Skeletal muscle satellite cell (primary cell): ENCODE measurements at regions not wholly inside any gene's neighbourhood (a gene's known extent, or its start where the extent isn't known, plus 50 kb on each side); places are given as distances from the start of the nearest gene placed in this dataset.
A peak's percentile ranks its signal among the peaks of the same experiment; 100 is the strongest.
"Not testable (repeated sequence)": the region's sequence is repeated elsewhere in the genome, so short reads cannot be mapped to it uniquely, and the experiment has no call there.

Experiments
- H3K27me3 ChIP-seq: 2 replicates; pipeline ENCODE4 v1.7.0; 2013; ENCODE audit warnings: low read length; ENCODE audit not compliant: control insufficient read depth, insufficient read depth
- H3K36me3 ChIP-seq: 2 replicates; pipeline ENCODE4 v1.7.0; 2013; ENCODE audit warnings: mild to moderate bottlenecking, control low read depth, low read length; ENCODE audit not compliant: insufficient read depth
- H3K4me1 ChIP-seq: 2 replicates; pipeline ENCODE4 v1.7.0; 2013; ENCODE audit warnings: low read length; ENCODE audit not compliant: control insufficient read depth, insufficient read depth
- H3K4me2 ChIP-seq: 2 replicates; pipeline ENCODE4 v1.7.0; 2013; ENCODE audit warnings: mild to moderate bottlenecking, low read length
- H3K4me3 ChIP-seq: 2 replicates; pipeline ENCODE4 v1.7.0; 2013; ENCODE audit warnings: low read length
- H3K9ac ChIP-seq: 2 replicates; pipeline ENCODE4 v1.7.0; 2013; ENCODE audit warnings: mild to moderate bottlenecking, low read depth, low read length, moderate library complexity
- H3K9me3 ChIP-seq: replicated peaks from 2 replicates; pipeline ENCODE4 v1.7.0; 2013; ENCODE audit warnings: mild to moderate bottlenecking, control low read depth, low read length

- H3K4me3 ChIP-seq = no peak overlapping the region
- no peaks in the 10 kb centered on the region for H3K9me3 ChIP-seq
- H3K9ac ChIP-seq = no peak overlapping the region
- no peaks in the 10 kb centered on the region for H3K27me3 ChIP-seq
- H3K36me3 ChIP-seq = no peaks in the 10 kb centered on the region
- H3K4me2 ChIP-seq = no peak overlapping the region
- peaks cover 7% of the 10 kb centered on the region for H3K4me1 ChIP-seq
These were observed 283.2 kb upstream of the POU5F2 start for GRCh38 chr5:94024620-94025019.

GRCh38 chr5:94024101-94024500, 282.7 kb upstream of the POU5F2 start:
- Histone ChIP-seq H3K4me2 (no peak overlapping the region), H3K9ac (no peak overlapping the region), H3K4me1 (peaks cover 7% of the 10 kb centered on the region), H3K36me3 (no peaks in the 10 kb centered on the region), H3K9me3 (no peaks in the 10 kb centered on the region), H3K27me3 (no peaks in the 10 kb centered on the region), H3K4me3 (no peak overlapping the region)

- H3K9ac ChIP-seq = no peak overlapping the region
These were observed 279.8 kb upstream of the POU5F2 start for GRCh38 chr5:94021246-94021645.

GRCh38 chr5:94017579-94017978, 276.2 kb upstream of the POU5F2 start:
- Histone ChIP-seq H3K9ac (no peak overlapping the region), H3K27me3 (no peaks in the 10 kb centered on the region), H3K36me3 (peaks cover 3% of the 10 kb centered on the region), H3K4me3 (no peak overlapping the region), H3K4me1 (peaks cover 7% of the 10 kb centered on the region), H3K4me2 (no peak overlapping the region), H3K9me3 (no peaks in the 10 kb centered on the region)

More at GRCh38 chr5:94021246-94021645, 279.8 kb upstream of the POU5F2 start:
- H3K9me3 ChIP-seq = no peaks in the 10 kb centered on the region
- no peaks in the 10 kb centered on the region for H3K27me3 ChIP-seq
- H3K36me3 ChIP-seq = peaks cover 3% of the 10 kb centered on the region
- H3K4me1 ChIP-seq = peaks cover 7% of the 10 kb centered on the region
- H3K4me2 ChIP-seq = no peak overlapping the region
- no peak overlapping the region for H3K4me3 ChIP-seq

GRCh38 chr5:94010814-94011213, 269.4 kb upstream of the POU5F2 start:
- H3K4me2 ChIP-seq = no peak overlapping the region
- H3K27me3 ChIP-seq = no peaks in the 10 kb centered on the region
- no peaks in the 10 kb centered on the region for H3K36me3 ChIP-seq
- no peak overlapping the region for H3K4me3 ChIP-seq
- H3K4me1 ChIP-seq = no peaks in the 10 kb centered on the region
- no peaks in the 10 kb centered on the region for H3K9me3 ChIP-seq
- H3K9ac ChIP-seq = no peak overlapping the region

GRCh38 chr5:94009161-94009560, 267.8 kb upstream of the POU5F2 start:
- Histone ChIP-seq H3K9ac (no peak overlapping the region), H3K9me3 (no peaks in the 10 kb centered on the region), H3K4me2 (no peak overlapping the region), H3K4me1 (no peaks in the 10 kb centered on the region), H3K4me3 (no peak overlapping the region), H3K36me3 (no peaks in the 10 kb centered on the region), H3K27me3 (no peaks in the 10 kb centered on the region)

- H3K4me1 ChIP-seq = peaks cover 8% of the 10 kb centered on the region
- no peaks in the 10 kb centered on the region for H3K9me3 ChIP-seq
- H3K4me3 ChIP-seq = no peak overlapping the region
- H3K4me2 ChIP-seq = no peak overlapping the region
- no peaks in the 10 kb centered on the region for H3K36me3 ChIP-seq
- H3K27me3 ChIP-seq = no peaks in the 10 kb centered on the region
- no peak overlapping the region for H3K9ac ChIP-seq
These were observed 257.6 kb upstream of the POU5F2 start for GRCh38 chr5:93998951-93999455.

- Histone ChIP-seq H3K9ac (no peak overlapping the region), H3K36me3 (no peaks in the 10 kb centered on the region), H3K4me1 (peaks cover 8% of the 10 kb centered on the region), H3K27me3 (no peaks in the 10 kb centered on the region), H3K9me3 (no peaks in the 10 kb centered on the region), H3K4me2 (no peak overlapping the region), H3K4me3 (no peak overlapping the region)
These were observed 256.2 kb upstream of the POU5F2 start for GRCh38 chr5:93997562-93997961.

GRCh38 chr5:93995126-93995621, 253.8 kb upstream of the POU5F2 start:
- Histone ChIP-seq H3K4me3 (no peak overlapping the region), H3K9me3 (no peaks in the 10 kb centered on the region), H3K36me3 (no peaks in the 10 kb centered on the region), H3K4me1 (peaks cover 8% of the 10 kb centered on the region), H3K27me3 (no peaks in the 10 kb centered on the region), H3K9ac (no peak overlapping the region), H3K4me2 (peak overlapping the region; percentile 19)

GRCh38 chr5:93993161-93993560, 251.8 kb upstream of the POU5F2 start:
- no peak overlapping the region for H3K9ac ChIP-seq
- no peaks in the 10 kb centered on the region for H3K36me3 ChIP-seq
- H3K4me2 ChIP-seq = no peak overlapping the region
- no peaks in the 10 kb centered on the region for H3K9me3 ChIP-seq
- H3K4me3 ChIP-seq = no peak overlapping the region
- H3K27me3 ChIP-seq = no peaks in the 10 kb centered on the region
- peaks cover 8% of the 10 kb centered on the region for H3K4me1 ChIP-seq

GRCh38 chr5:93990504-93991070, 249.2 kb upstream of the POU5F2 start:
- Histone ChIP-seq H3K4me3 (no peak overlapping the region), H3K4me2 (no peak overlapping the region), H3K36me3 (no peaks in the 10 kb centered on the region), H3K27me3 (no peaks in the 10 kb centered on the region), H3K9me3 (no peaks in the 10 kb centered on the region), H3K4me1 (peaks cover 7% of the 10 kb centered on the region), H3K9ac (no peak overlapping the region)

- not testable (repeated sequence) for H3K4me1 ChIP-seq, H3K9ac ChIP-seq, H3K4me3 ChIP-seq, H3K27me3 ChIP-seq, H3K36me3 ChIP-seq, H3K9me3 ChIP-seq, H3K4me2 ChIP-seq
These were observed 244.7 kb upstream of the POU5F2 start for GRCh38 chr5:93985940-93986570.
